Mesenchymal stem cell (in vitro differentiated cells and primary cell): ENCODE measurements at regions not wholly inside any gene's neighbourhood (a gene's known extent, or its start where the extent isn't known, plus 50 kb on each side); places are given as distances from the start of the nearest gene placed in this dataset.

Source experiments
- DNase-seq: peaks from one replicate; pipeline ENCODE4 v3.0.0-alpha.2; 2013
- H2AFZ ChIP-seq: one replicate; pipeline ENCODE4 v1.6.1; 2013; ENCODE audit warnings: low read depth, mild to moderate bottlenecking, control low read depth, inconsistent platforms, low read length, moderate library complexity
- H2AK5ac ChIP-seq: 2 replicates; pipeline ENCODE4 v1.6.1; 2013; ENCODE audit warnings: low read length, moderate library complexity, mild to moderate bottlenecking, inconsistent platforms; ENCODE audit not compliant: severe bottlenecking
- H2BK120ac ChIP-seq: one replicate; pipeline ENCODE4 v1.6.1; 2013; ENCODE audit warnings: low read depth, mild to moderate bottlenecking, inconsistent platforms, low read length, moderate library complexity
- H2BK12ac ChIP-seq, 2 experiments: one replicate each; pipeline ENCODE4 v1.6.1; 2013; ENCODE audit warnings: inconsistent platforms in 2 of 2, low read length in 2 of 2, mild to moderate bottlenecking in 2 of 2, moderate library complexity in 2 of 2, control low read depth in 1 of 2
- H2BK15ac ChIP-seq: one replicate; pipeline ENCODE4 v1.6.1; 2013; ENCODE audit warnings: mild to moderate bottlenecking, low read depth, inconsistent platforms; ENCODE audit not compliant: poor library complexity, severe bottlenecking
- H2BK5ac ChIP-seq: 2 replicates; pipeline ENCODE4 v1.6.1; 2013; ENCODE audit warnings: low read depth, mild to moderate bottlenecking, low read length, control low read depth, inconsistent platforms; ENCODE audit not compliant: poor library complexity, severe bottlenecking
- H3K14ac ChIP-seq, 2 experiments: one replicate each; pipeline ENCODE4 v1.6.1; 2013; ENCODE audit warnings: inconsistent platforms in 2 of 2, low read length in 2 of 2, control low read depth in 1 of 2, mild to moderate bottlenecking in 1 of 2, moderate library complexity in 1 of 2
- H3K18ac ChIP-seq, 2 experiments: one replicate each; pipeline ENCODE4 v1.6.1; 2013; ENCODE audit warnings: inconsistent platforms in 2 of 2, low read length in 2 of 2, control low read depth in 1 of 2, low read depth in 1 of 2, mild to moderate bottlenecking in 1 of 2
- H3K23ac ChIP-seq, 2 experiments: one replicate each; pipeline ENCODE4 v1.6.1; 2013; ENCODE audit warnings: inconsistent platforms in 2 of 2, low read length in 2 of 2, mild to moderate bottlenecking in 2 of 2, moderate library complexity in 2 of 2, control low read depth in 1 of 2
- H3K27ac ChIP-seq: 2 replicates; pipeline ENCODE4 v1.5.1; 2013; ENCODE audit warnings: mild to moderate bottlenecking, moderate library complexity, low read length, control low read depth, inconsistent platforms; ENCODE audit not compliant: poor library complexity, severe bottlenecking
- H3K27me3 ChIP-seq, 2 experiments: 2 replicates each; pipeline versions ENCODE4 v1.6.1 to v1.7.0; 2013; ENCODE audit warnings: low read length in 2 of 2, mild to moderate bottlenecking in 2 of 2, moderate library complexity in 2 of 2, control low read depth in 1 of 2, inconsistent platforms in 1 of 2; ENCODE audit not compliant: control insufficient read depth in 1 of 2, insufficient read depth in 1 of 2
- H3K36me3 ChIP-seq, 2 experiments: 2 replicates each; pipeline versions ENCODE4 v1.6.1 to v1.7.0; 2013; ENCODE audit warnings: low read length in 2 of 2, control low read depth in 1 of 2, inconsistent platforms in 1 of 2, low read depth in 1 of 2, mild to moderate bottlenecking in 1 of 2; ENCODE audit not compliant: insufficient read depth in 2 of 2, control insufficient read depth in 1 of 2
- H3K4ac ChIP-seq, 2 experiments: one replicate each; pipeline ENCODE4 v1.6.1; 2013; ENCODE audit warnings: inconsistent platforms in 2 of 2, low read length in 2 of 2, mild to moderate bottlenecking in 2 of 2, moderate library complexity in 2 of 2, control low read depth in 1 of 2, low read depth in 1 of 2
- H3K4me1 ChIP-seq: 2 replicates; pipeline ENCODE4 v1.6.1; 2013; ENCODE audit warnings: low read depth, low read length, control low read depth; ENCODE audit not compliant: control insufficient read depth, insufficient read depth
- H3K4me2 ChIP-seq: 2 replicates; pipeline ENCODE4 v1.6.1; 2013; ENCODE audit warnings: low read length, mild to moderate bottlenecking, inconsistent platforms; ENCODE audit not compliant: poor library complexity, severe bottlenecking
- H3K4me3 ChIP-seq, 2 experiments: 2 replicates each; pipeline versions ENCODE4 v1.5.1 to v1.7.0; 2013; ENCODE audit warnings: low read length in 2 of 2, mild to moderate bottlenecking in 2 of 2, control low read depth in 1 of 2, low read depth in 1 of 2; ENCODE audit not compliant: insufficient read depth in 1 of 2
- H3K79me1 ChIP-seq: replicated peaks from 2 replicates; pipeline ENCODE4 v1.6.1; 2013; ENCODE audit warnings: mild to moderate bottlenecking, control low read depth, low read length, inconsistent platforms; ENCODE audit not compliant: poor library complexity, severe bottlenecking
- H3K9ac ChIP-seq: 2 replicates; pipeline ENCODE4 v1.7.0; 2013; ENCODE audit warnings: mild to moderate bottlenecking, low read length, moderate library complexity
- H3K9me3 ChIP-seq: 2 replicates; pipeline ENCODE4 v1.7.0; 2013; ENCODE audit warnings: mild to moderate bottlenecking, low read length; ENCODE audit not compliant: control insufficient read depth
- H4K8ac ChIP-seq: one replicate; pipeline ENCODE4 v1.6.1; 2013; ENCODE audit warnings: inconsistent platforms, mild to moderate bottlenecking, low read length, moderate library complexity
- H4K91ac ChIP-seq: one replicate; pipeline ENCODE4 v1.6.1; 2013; ENCODE audit warnings: mild to moderate bottlenecking, low read length, inconsistent platforms
- WGBS: methylation state at CpG from one replicate; pipeline ENCODE4 v1.1.7; 2013; ENCODE audit warnings: mixed read lengths; 5-methylcytosine and 5-hydroxymethylcytosine counted together

GRCh38 chr5:17991775-17992174, 357.5 kb downstream of the TAF11L14 start:
- no peak overlapping the region for H3K4ac ChIP-seq
- H4K91ac ChIP-seq: no peak overlapping the region
- H2BK5ac ChIP-seq: no peak overlapping the region
- no peak overlapping the region for H3K18ac ChIP-seq
- 75% methylated on average over 1 of the region's 2 CpGs for WGBS
- no peak overlapping the region for H2BK120ac ChIP-seq
- no peaks in the 10 kb centered on the region for H3K4me1 ChIP-seq
- H3K79me1 ChIP-seq: no peaks in the 10 kb centered on the region
- no peak overlapping the region for H2AK5ac ChIP-seq
- H3K4me2 ChIP-seq: no peak overlapping the region
- no peak overlapping the region for H3K23ac ChIP-seq
- H2BK12ac ChIP-seq: no peak overlapping the region
- H2AFZ ChIP-seq: no peak overlapping the region
- no peak overlapping the region for H3K4me3 ChIP-seq
- no peak for DNase-seq
- no peak overlapping the region for H3K14ac ChIP-seq
- H3K27ac ChIP-seq: no peak overlapping the region
- H4K8ac ChIP-seq: no peak overlapping the region
- no peaks in the 10 kb centered on the region for H3K36me3 ChIP-seq
- H3K9ac ChIP-seq: no peak overlapping the region
- H2BK15ac ChIP-seq: no peak overlapping the region
- no peaks in the 10 kb centered on the region for H3K9me3 ChIP-seq
- no peaks in the 10 kb centered on the region for H3K27me3 ChIP-seq

GRCh38 chr5:17992291-17992690, 358.0 kb downstream of the TAF11L14 start:
- no peak for DNase-seq
- no peak overlapping the region for H2AK5ac ChIP-seq
- no peaks in the 10 kb centered on the region for H3K9me3 ChIP-seq
- H3K18ac ChIP-seq: no peak overlapping the region
- H3K27me3 ChIP-seq: no peaks in the 10 kb centered on the region
- no peak overlapping the region for H2AFZ ChIP-seq
- H4K91ac ChIP-seq: no peak overlapping the region
- H3K79me1 ChIP-seq: no peaks in the 10 kb centered on the region
- H2BK5ac ChIP-seq: no peak overlapping the region
- H4K8ac ChIP-seq: no peak overlapping the region
- H3K23ac ChIP-seq: no peak overlapping the region
- H3K27ac ChIP-seq: no peak overlapping the region
- 54% methylated on average over 2 of the region's 2 CpGs for WGBS
- no peak overlapping the region for H3K4ac ChIP-seq
- H3K4me1 ChIP-seq: no peaks in the 10 kb centered on the region
- H3K36me3 ChIP-seq: no peaks in the 10 kb centered on the region
- no peak overlapping the region for H2BK120ac ChIP-seq
- no peak overlapping the region for H3K14ac ChIP-seq
- no peak overlapping the region for H3K4me2 ChIP-seq
- H3K9ac ChIP-seq: no peak overlapping the region
- H3K4me3 ChIP-seq: no peak overlapping the region
- no peak overlapping the region for H2BK12ac ChIP-seq
- no peak overlapping the region for H2BK15ac ChIP-seq

- no CpG with 5 or more reads among the region's 3 CpGs for WGBS
- no peak overlapping the region for H3K27ac ChIP-seq
These were observed 361.7 kb downstream of the TAF11L14 start for GRCh38 chr5:17995997-17996396.

GRCh38 chr5:17999858-18000257, 365.6 kb downstream of the TAF11L14 start:
- H2AFZ ChIP-seq: no peak overlapping the region
- no peak overlapping the region for H3K18ac ChIP-seq
- H3K36me3 ChIP-seq: no peaks in the 10 kb centered on the region
- WGBS: 100% methylated on average over 1 of the region's 2 CpGs
- H3K4ac ChIP-seq: no peak overlapping the region
- no peaks in the 10 kb centered on the region for H3K27me3 ChIP-seq
- H3K14ac ChIP-seq: no peak overlapping the region
- no peak overlapping the region for H4K8ac ChIP-seq
- no peak overlapping the region for H3K4me3 ChIP-seq
- no peak for DNase-seq
- no peaks in the 10 kb centered on the region for H3K79me1 ChIP-seq
- H2BK12ac ChIP-seq: no peak overlapping the region
- peaks cover 5% of the 10 kb centered on the region for H3K9me3 ChIP-seq
- H3K27ac ChIP-seq: no peak overlapping the region
- no peak overlapping the region for H2BK120ac ChIP-seq
- H2BK15ac ChIP-seq: no peak overlapping the region
- H2BK5ac ChIP-seq: no peak overlapping the region
- H3K4me2 ChIP-seq: no peak overlapping the region
- no peak overlapping the region for H2AK5ac ChIP-seq
- H3K4me1 ChIP-seq: no peaks in the 10 kb centered on the region
- H3K9ac ChIP-seq: no peak overlapping the region
- no peak overlapping the region for H4K91ac ChIP-seq
- H3K23ac ChIP-seq: no peak overlapping the region

More at GRCh38 chr5:17995997-17996396, 361.7 kb downstream of the TAF11L14 start:
- Histone ChIP-seq H3K23ac (no peak overlapping the region), H2BK12ac (no peak overlapping the region), H2AFZ (no peak overlapping the region), H3K27me3 (no peaks in the 10 kb centered on the region), H3K9me3 (no peaks in the 10 kb centered on the region), H3K4me1 (no peaks in the 10 kb centered on the region), H2AK5ac (no peak overlapping the region), H3K4me2 (no peak overlapping the region), H3K36me3 (no peaks in the 10 kb centered on the region), H3K4ac (no peak overlapping the region), H2BK15ac (no peak overlapping the region), H4K91ac (no peak overlapping the region), H3K79me1 (no peaks in the 10 kb centered on the region), H2BK120ac (no peak overlapping the region), H3K4me3 (no peak overlapping the region), H2BK5ac (no peak overlapping the region), H3K9ac (no peak overlapping the region), H4K8ac (no peak overlapping the region), H3K18ac (no peak overlapping the region), H3K14ac (no peak overlapping the region)
- DNase-seq: no peak
